Breast epithelium (tissue), 3 donors: ENCODE measurements at regions not wholly inside any gene's neighbourhood (a gene's known extent, or its start where the extent isn't known, plus 50 kb on each side); places are given as distances from the start of the nearest gene placed in this dataset.

ENCODE experiments used
- POLR2A ChIP-seq: fragments of 450-650 bp; IDR thresholded peaks from one replicate; pipeline ENCODE4 v1.6.1; 2016; ENCODE audit warnings: antibody characterized with exemption, mild to moderate bottlenecking, moderate library complexity
- POLR2AphosphoS5 ChIP-seq, 3 donors: sonication (generic); formaldehyde crosslinking; IDR thresholded peaks; one replicate each; pipeline ENCODE4 v1.6.1; 2017; ENCODE audit warnings: antibody characterized with exemption in 3 of 3
- TF ChIP-seq, protein P1 (sequence below), 3 donors: fragments of 450-650 bp; IDR thresholded peaks; one replicate each; pipeline ENCODE4 v1.5.1; 2016 to 2017; ENCODE audit warnings: antibody characterized with exemption in 3 of 3, mild to moderate bottlenecking in 3 of 3, moderate library complexity in 3 of 3

DNA sequence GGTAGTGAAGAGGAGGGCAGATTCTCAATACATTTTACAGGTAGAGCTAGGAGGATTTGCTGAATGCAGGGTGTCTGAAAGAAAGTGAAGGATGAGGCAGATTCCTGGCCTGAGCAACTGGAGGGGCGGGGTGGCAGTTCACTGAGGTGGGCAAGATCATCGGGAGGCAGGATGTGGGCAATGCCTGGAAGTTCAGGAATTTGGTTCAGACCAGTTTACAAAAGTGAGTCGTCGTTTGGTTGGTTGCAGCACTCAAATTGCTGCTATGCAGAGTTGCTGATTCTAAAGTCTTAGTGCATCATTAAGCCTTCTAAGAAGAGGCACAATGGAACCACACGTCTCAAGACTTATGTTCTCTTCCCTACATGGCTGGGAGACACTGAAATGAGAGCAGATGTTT lies 134.0 kb downstream of the MFSD1 start:
- TF ChIP-seq, protein P1, sequence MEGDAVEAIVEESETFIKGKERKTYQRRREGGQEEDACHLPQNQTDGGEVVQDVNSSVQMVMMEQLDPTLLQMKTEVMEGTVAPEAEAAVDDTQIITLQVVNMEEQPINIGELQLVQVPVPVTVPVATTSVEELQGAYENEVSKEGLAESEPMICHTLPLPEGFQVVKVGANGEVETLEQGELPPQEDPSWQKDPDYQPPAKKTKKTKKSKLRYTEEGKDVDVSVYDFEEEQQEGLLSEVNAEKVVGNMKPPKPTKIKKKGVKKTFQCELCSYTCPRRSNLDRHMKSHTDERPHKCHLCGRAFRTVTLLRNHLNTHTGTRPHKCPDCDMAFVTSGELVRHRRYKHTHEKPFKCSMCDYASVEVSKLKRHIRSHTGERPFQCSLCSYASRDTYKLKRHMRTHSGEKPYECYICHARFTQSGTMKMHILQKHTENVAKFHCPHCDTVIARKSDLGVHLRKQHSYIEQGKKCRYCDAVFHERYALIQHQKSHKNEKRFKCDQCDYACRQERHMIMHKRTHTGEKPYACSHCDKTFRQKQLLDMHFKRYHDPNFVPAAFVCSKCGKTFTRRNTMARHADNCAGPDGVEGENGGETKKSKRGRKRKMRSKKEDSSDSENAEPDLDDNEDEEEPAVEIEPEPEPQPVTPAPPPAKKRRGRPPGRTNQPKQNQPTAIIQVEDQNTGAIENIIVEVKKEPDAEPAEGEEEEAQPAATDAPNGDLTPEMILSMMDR (IDR thresholded peaks at IDR 0.05): no peak
- TF ChIP-seq POLR2A (no peak), POLR2AphosphoS5 (IDR thresholded peaks at IDR 0.05) (no peak)
